GM10266 (cell line): ENCODE measurements at regions not wholly inside any gene's neighbourhood (a gene's known extent, or its start where the extent isn't known, plus 50 kb on each side); places are given as distances from the start of the nearest gene placed in this dataset.

Experiments
- DNase-seq: peaks from one replicate; pipeline ENCODE4 v3.0.0; 2012; ENCODE audit errors: extremely low spot score
- TF ChIP-seq, protein P1 (sequence below): IDR thresholded peaks from 2 replicates; pipeline ENCODE4 v1.5.1; 2012; ENCODE audit warnings: mild to moderate bottlenecking, low read depth; ENCODE audit not compliant: control insufficient read depth, insufficient read depth; ENCODE audit errors: missing control alignments

DNA sequence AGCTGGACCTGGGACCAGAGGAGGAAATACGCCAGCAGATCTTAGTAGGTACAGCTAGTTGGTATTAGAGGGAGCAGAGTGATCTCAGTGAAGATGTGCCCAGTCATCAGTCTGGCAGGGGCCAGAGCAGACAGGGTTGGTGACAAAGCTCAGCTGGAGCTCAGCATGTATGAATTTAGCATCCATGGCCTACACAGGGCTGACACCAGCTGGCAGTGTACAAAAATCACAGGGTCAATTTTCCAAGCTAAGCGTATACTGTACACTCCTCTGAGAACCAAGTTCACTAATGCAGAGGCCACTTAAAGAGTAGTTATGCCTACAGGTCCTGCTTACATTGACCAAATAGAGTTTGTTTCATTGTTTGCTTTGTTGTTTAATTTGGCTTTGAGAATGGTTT, 146.6 kb downstream of the SLC24A2 start:
- TF ChIP-seq, protein P1, sequence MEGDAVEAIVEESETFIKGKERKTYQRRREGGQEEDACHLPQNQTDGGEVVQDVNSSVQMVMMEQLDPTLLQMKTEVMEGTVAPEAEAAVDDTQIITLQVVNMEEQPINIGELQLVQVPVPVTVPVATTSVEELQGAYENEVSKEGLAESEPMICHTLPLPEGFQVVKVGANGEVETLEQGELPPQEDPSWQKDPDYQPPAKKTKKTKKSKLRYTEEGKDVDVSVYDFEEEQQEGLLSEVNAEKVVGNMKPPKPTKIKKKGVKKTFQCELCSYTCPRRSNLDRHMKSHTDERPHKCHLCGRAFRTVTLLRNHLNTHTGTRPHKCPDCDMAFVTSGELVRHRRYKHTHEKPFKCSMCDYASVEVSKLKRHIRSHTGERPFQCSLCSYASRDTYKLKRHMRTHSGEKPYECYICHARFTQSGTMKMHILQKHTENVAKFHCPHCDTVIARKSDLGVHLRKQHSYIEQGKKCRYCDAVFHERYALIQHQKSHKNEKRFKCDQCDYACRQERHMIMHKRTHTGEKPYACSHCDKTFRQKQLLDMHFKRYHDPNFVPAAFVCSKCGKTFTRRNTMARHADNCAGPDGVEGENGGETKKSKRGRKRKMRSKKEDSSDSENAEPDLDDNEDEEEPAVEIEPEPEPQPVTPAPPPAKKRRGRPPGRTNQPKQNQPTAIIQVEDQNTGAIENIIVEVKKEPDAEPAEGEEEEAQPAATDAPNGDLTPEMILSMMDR, result no peak
- DNase-seq, result no peak

DNA sequence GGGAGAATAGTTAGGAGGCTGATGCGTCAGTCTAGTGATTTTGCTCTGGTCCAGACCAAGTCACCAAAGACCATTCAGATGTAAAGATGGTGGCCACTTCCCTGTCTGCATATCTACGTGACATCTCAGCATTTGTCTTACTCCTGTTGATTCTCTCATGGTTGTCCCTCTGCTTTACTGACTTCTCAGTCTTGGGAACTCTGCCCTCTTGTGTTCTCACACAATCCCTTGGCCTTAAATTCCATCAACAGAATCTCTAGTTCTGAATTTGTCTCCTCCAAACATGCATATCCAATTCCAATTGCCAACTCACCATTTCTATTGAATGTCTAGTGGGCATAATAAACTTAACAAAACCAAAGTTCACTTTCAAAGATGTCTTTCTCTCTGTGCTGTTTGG, 147.8 kb downstream of the SLC24A2 start:
- TF ChIP-seq, protein P1, result no peak
- no peak for DNase-seq

DNA sequence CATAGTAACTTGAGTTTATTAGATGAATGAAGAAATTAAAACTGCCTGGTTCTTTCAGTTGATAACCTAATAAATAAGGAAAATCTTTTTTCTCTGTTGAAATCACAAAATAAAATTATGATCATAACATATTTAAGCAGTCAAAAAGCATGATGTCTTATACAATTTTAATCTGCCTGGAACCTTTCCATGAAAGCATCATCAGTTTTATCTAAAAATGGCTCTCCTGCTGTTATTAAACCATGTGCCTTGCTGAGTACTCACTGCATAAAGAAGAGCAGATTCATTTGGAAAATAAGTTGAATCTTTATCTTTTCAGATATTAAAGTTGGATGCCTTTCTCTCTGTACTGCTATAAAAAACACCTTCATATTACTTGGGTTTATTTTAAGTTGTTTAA, 148.8 kb downstream of the SLC24A2 start:
- TF ChIP-seq, protein P1, result no peak
- DNase-seq, result no peak

DNA sequence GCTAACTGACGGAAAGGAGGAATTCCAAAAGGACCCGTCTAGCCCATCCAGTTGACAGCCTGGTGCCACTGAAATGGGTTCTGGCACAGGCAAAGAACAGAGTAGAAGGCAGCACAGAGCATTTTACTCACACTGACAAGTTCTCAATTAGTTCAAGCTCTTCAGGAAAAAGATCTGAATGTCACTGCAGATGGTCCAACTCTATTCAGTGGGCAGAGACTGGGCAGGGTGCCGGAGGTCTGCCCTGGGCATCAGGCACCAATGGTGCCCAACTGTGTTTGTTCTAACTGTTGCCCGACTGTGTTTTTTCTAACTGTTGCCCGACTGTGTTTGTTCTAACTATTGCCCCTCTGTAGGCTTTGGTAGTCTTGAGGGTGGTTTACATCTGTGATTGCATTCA, 151.8 kb downstream of the SLC24A2 start:
- TF ChIP-seq, protein P1, result no peak
- no peak for DNase-seq

DNA sequence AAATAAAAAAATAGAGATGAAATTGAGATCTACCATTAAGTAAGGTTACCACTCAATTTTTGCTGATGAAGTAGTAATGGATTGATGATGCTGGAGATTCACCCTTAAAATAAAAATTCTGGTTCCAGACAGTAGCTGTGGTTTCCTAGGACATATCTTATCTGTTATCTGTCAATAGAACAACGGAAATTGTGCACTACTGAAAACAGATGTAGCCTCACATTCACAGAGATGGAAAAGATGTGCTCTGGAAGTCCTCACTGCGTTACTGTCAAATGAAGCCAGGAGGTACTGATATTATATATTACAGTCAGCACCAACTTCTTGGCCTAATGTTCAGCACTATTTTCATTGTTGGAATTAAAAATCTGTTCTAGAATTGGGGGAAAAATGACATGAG, 154.0 kb downstream of the SLC24A2 start:
- no peak for DNase-seq
- TF ChIP-seq, protein P1, result no peak

DNA sequence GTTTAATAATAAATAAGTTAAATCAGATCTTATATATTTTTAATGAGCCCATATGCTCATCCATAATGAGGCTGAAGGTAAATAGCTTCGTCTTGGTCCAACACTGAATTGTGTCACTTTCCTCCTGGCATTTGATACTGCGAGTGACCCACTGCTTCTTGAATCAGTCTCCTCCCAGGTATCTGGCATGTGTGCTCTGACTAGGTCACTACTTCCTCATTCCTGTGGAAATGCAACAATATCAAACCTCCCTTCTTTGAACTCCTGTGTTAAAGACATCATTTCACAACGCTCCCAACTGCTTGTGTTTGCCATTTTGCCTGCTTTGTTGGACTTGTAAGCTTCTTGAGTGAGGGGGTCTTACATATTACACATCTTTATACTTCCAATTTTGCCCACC, 157.7 kb downstream of the SLC24A2 start:
- TF ChIP-seq, protein P1, result no peak
- DNase-seq, result no peak

DNA sequence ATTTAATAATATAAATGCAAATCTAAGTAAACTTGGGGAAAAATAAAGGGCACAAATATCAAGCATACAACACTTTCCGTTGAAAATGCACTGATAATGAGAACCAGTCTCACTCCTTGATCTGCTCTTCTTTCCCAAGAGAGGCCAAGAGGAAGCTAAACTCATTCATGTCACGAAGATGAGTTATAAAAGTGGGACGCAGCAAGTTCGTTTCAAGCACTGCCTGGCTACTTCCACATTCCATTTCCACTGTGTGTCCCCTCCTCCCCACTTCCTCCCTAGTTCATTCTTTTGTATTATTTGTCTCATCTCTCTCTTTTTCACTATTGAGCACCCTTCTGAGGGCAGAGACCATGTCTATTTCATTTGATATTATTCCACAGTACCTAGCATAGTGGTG, 158.1 kb downstream of the SLC24A2 start:
- TF ChIP-seq, protein P1, result no peak
- DNase-seq, result no peak
